ENCODE measurements at regions not wholly inside any gene's neighbourhood (a gene's known extent, or its start where the extent isn't known, plus 50 kb on each side); places are given as distances from the start of the nearest gene placed in this dataset.

GRCh38 chr6:165852676-165853075 is 189.6 kb upstream of the PDE10A start:
- no peak for TF ChIP-seq CTCF (IDR thresholded peaks at IDR 0.05)
- no peaks in the 10 kb centered on the region for H3K36me3 ChIP-seq
- no peaks in the 10 kb centered on the region for H3K4me1 ChIP-seq
- H3K9me3 ChIP-seq = no peaks in the 10 kb centered on the region
- no peak for DNase-seq (ENCODE audit: low spot score in 2 of 2)
- no peaks in the 10 kb centered on the region for H3K27me3 ChIP-seq
- no peak overlapping the region for H3K27ac ChIP-seq
- no peak overlapping the region for H3K4me3 ChIP-seq
- intact Hi-C loops (cut with DNase I) = loop anchor here (5.0 kb wide), 1 partner anchor 410 kb away; no protein-coding TSS in a partner anchor

GRCh38 chr6:165850434-165851019 is 187.5 kb upstream of the PDE10A start:
- Histone ChIP-seq H3K9me3 (no peaks in the 10 kb centered on the region), H3K27ac (no peak overlapping the region), H3K36me3 (no peaks in the 10 kb centered on the region), H3K4me1 (no peaks in the 10 kb centered on the region), H3K4me3 (no peak overlapping the region), H3K27me3 (no peaks in the 10 kb centered on the region)
- peak; percentile 52 to 97 (median 93) for TF ChIP-seq CTCF (IDR thresholded peaks at IDR 0.05)
- intact Hi-C loops (cut with DNase I) = loop anchor here (5.0 kb wide), 1 partner anchor 408 kb away; no protein-coding TSS in a partner anchor
- no peak for DNase-seq (ENCODE audit: low spot score in 2 of 2)

GRCh38 chr6:165849534-165850430 is 186.7 kb upstream of the PDE10A start:
- no peaks in the 10 kb centered on the region for H3K4me1 ChIP-seq
- no peak overlapping the region for H3K4me3 ChIP-seq
- intact Hi-C loops (cut with DNase I) = loop anchor here (5.0 kb wide), 1 partner anchor 407 kb away; no protein-coding TSS in a partner anchor
- H3K36me3 ChIP-seq = no peaks in the 10 kb centered on the region
- no peak for TF ChIP-seq CTCF (IDR thresholded peaks at IDR 0.05)
- no peak overlapping the region for H3K27ac ChIP-seq
- DNase-seq (ENCODE audit: low spot score in 2 of 2) = no peak
- no peaks in the 10 kb centered on the region for H3K9me3 ChIP-seq
- no peaks in the 10 kb centered on the region for H3K27me3 ChIP-seq

GRCh38 chr6:165848086-165848426 is 185.0 kb upstream of the PDE10A start:
- Histone ChIP-seq H3K9me3 (no peaks in the 10 kb centered on the region), H3K36me3 (no peaks in the 10 kb centered on the region), H3K4me3 (no peak overlapping the region), H3K27ac (no peak overlapping the region), H3K4me1 (no peaks in the 10 kb centered on the region), H3K27me3 (no peaks in the 10 kb centered on the region)
- intact Hi-C loops (cut with DNase I) = no loop called here
- no peak for TF ChIP-seq CTCF (IDR thresholded peaks at IDR 0.05)
- no peak for DNase-seq (ENCODE audit: low spot score in 2 of 2)

- no peaks in the 10 kb centered on the region for H3K27me3 ChIP-seq
- H3K4me1 ChIP-seq = no peaks in the 10 kb centered on the region
- H3K36me3 ChIP-seq = no peaks in the 10 kb centered on the region
- no peak overlapping the region for H3K27ac ChIP-seq
- intact Hi-C loops (cut with DNase I) = no loop called here
- no peaks in the 10 kb centered on the region for H3K9me3 ChIP-seq
- TF ChIP-seq CTCF (IDR thresholded peaks at IDR 0.05) = no peak
- no peak for DNase-seq (ENCODE audit: low spot score in 2 of 2)
- no peak overlapping the region for H3K4me3 ChIP-seq
These were observed 184.5 kb upstream of the PDE10A start for GRCh38 chr6:165847407-165848085.

All from ascending aorta (tissue), 2 donors.